Kidney (tissue), 13 donors: ENCODE measurements at regions not wholly inside any gene's neighbourhood (a gene's known extent, or its start where the extent isn't known, plus 50 kb on each side); places are given as distances from the start of the nearest gene placed in this dataset.

Source experiments
- DNase-seq, 5 donors: peaks; one replicate each; pipeline ENCODE4 v3.0.0-alpha.2; 2013 to 2020
- FAIRE-seq: peaks from 2 replicates; lab custom pipeline; 2012; peaks lifted over from hg19 to GRCh38; lab: Jason Lieb, UNC
- H3K27ac ChIP-seq, 2 donors: one replicate each; pipeline ENCODE4 v1.7.0; 2013; ENCODE audit warnings: low read depth in 2 of 2, low read length in 2 of 2, inconsistent platforms in 1 of 2
- H3K27me3 ChIP-seq: one replicate; pipeline ENCODE4 v1.7.1; 2013; ENCODE audit warnings: low read length, inconsistent platforms; ENCODE audit not compliant: control insufficient read depth, insufficient read depth
- H3K36me3 ChIP-seq, 3 donors: one replicate each; pipeline versions ENCODE4 v1.7.0 to v1.7.1; 2013; ENCODE audit warnings: low read length in 3 of 3, control low read depth in 1 of 3, inconsistent platforms in 1 of 3; ENCODE audit not compliant: insufficient read depth in 3 of 3, control insufficient read depth in 2 of 3
- H3K4me1 ChIP-seq, 3 donors: one replicate each; pipeline versions ENCODE4 v1.7.0 to v1.7.1; 2013; ENCODE audit warnings: low read length in 3 of 3, inconsistent platforms in 1 of 3, low read depth in 1 of 3; ENCODE audit not compliant: control insufficient read depth in 2 of 3, insufficient read depth in 2 of 3
- H3K4me3 ChIP-seq, 3 donors: one replicate each; pipeline versions ENCODE4 v1.7.0 to v1.8.1; 2013; ENCODE audit warnings: low read length in 3 of 3, control low read depth in 1 of 3, inconsistent platforms in 1 of 3
- H3K9ac ChIP-seq, 3 donors: one replicate each; pipeline versions ENCODE4 v1.7.0 to v1.7.1; 2013; ENCODE audit warnings: low read length in 3 of 3, control low read depth in 1 of 3, inconsistent platforms in 1 of 3
- H3K9me3 ChIP-seq, 3 donors: one replicate each; pipeline versions ENCODE4 v1.7.0 to v1.7.1; 2013; ENCODE audit warnings: low read length in 3 of 3, control low read depth in 1 of 3, inconsistent platforms in 1 of 3; ENCODE audit not compliant: control insufficient read depth in 2 of 3, insufficient read depth in 1 of 3
- CTCF ChIP-seq: IDR thresholded peaks from 3 replicates; pipeline ENCODE4 v1.5.1; 2012; ENCODE audit warnings: mild to moderate bottlenecking, moderate library complexity, borderline replicate concordance; ENCODE audit not compliant: insufficient read depth; ENCODE audit errors: extremely low read depth
- intact Hi-C: fragments of 100-400 bp; cut with DNase I; formaldehyde crosslinking; loops from one replicate; pipeline ENCODE4 v1.11.1; 2022
- donor health status: control.
- donor health status: control.
- donor health status: control.
- donor health status: control.
- donor health status: control.
- donor health status: DM: yes; HTN: yes; CAD: no.
- donor health status: Normal renal cell carcinoma (clear cell type).

GRCh38 chr5:44637916-44638869 is 170.6 kb upstream of the MRPS30 start:
- no peaks in the 10 kb centered on the region for H3K36me3 ChIP-seq
- intact Hi-C loops = no loop called here
- no peaks in the 10 kb centered on the region for H3K9me3 ChIP-seq
- no peaks in the 10 kb centered on the region for H3K4me1 ChIP-seq
- FAIRE-seq (no peak), DNase-seq (no peak)
- no peak overlapping the region for H3K27ac ChIP-seq
- H3K27me3 ChIP-seq = no peaks in the 10 kb centered on the region
- no peak overlapping the region for H3K4me3 ChIP-seq
- no peak overlapping the region for H3K9ac ChIP-seq
- no peak for TF ChIP-seq CTCF

- Histone ChIP-seq H3K27ac (no peak overlapping the region), H3K4me1 (no peaks in the 10 kb centered on the region), H3K36me3 (no peaks in the 10 kb centered on the region), H3K9ac (no peak overlapping the region), H3K9me3 (no peaks in the 10 kb centered on the region), H3K4me3 (no peak overlapping the region), H3K27me3 (no peaks in the 10 kb centered on the region)
- DNase-seq = no peak
- intact Hi-C loops = no loop called here
- TF ChIP-seq CTCF = no peak
- FAIRE-seq = no peak
These were observed 176.4 kb upstream of the MRPS30 start for GRCh38 chr5:44632344-44632743.

- H3K27me3 ChIP-seq = no peaks in the 10 kb centered on the region
- no peak for DNase-seq
- no peak for TF ChIP-seq CTCF
- H3K9me3 ChIP-seq = no peaks in the 10 kb centered on the region
- no peaks in the 10 kb centered on the region for H3K36me3 ChIP-seq
- H3K27ac ChIP-seq = no peak overlapping the region
- H3K9ac ChIP-seq = no peak overlapping the region
- H3K4me3 ChIP-seq = no peak overlapping the region
- intact Hi-C loops = no loop called here
- no peak for FAIRE-seq
- H3K4me1 ChIP-seq = no peaks in the 10 kb centered on the region
These were observed 181.9 kb upstream of the MRPS30 start for GRCh38 chr5:44626846-44627245.
